MM.1S (cell line): ENCODE measurements at regions not wholly inside any gene's neighbourhood (a gene's known extent, or its start where the extent isn't known, plus 50 kb on each side); places are given as distances from the start of the nearest gene placed in this dataset.

ENCODE experiments used
- EZH2 ChIP-seq: fragments of 300-600 bp; sonication (generic); optimal IDR thresholded peaks from 2 replicates; pipeline ENCODE3; 2017; ENCODE audit warnings: low read depth, mild to moderate bottlenecking, antibody characterized with exemption, low read length, mixed read lengths
- EZH2phosphoT487 ChIP-seq: fragments of 300-600 bp; sonication (generic); IDR thresholded peaks from 2 replicates; pipeline ENCODE4 v1.6.1; 2018; ENCODE audit warnings: antibody characterized with exemption, low read length
- TF ChIP-seq, protein P1 (sequence below): fragments of 300-600 bp; sonication (generic); IDR thresholded peaks from 2 replicates; pipeline ENCODE4 v1.5.1; 2016; ENCODE audit warnings: antibody characterized with exemption, low read length, mixed read lengths

GRCh38 chr11:134664447-134665187 lies 252.6 kb upstream of the B3GAT1 start:
- TF ChIP-seq, protein P1, sequence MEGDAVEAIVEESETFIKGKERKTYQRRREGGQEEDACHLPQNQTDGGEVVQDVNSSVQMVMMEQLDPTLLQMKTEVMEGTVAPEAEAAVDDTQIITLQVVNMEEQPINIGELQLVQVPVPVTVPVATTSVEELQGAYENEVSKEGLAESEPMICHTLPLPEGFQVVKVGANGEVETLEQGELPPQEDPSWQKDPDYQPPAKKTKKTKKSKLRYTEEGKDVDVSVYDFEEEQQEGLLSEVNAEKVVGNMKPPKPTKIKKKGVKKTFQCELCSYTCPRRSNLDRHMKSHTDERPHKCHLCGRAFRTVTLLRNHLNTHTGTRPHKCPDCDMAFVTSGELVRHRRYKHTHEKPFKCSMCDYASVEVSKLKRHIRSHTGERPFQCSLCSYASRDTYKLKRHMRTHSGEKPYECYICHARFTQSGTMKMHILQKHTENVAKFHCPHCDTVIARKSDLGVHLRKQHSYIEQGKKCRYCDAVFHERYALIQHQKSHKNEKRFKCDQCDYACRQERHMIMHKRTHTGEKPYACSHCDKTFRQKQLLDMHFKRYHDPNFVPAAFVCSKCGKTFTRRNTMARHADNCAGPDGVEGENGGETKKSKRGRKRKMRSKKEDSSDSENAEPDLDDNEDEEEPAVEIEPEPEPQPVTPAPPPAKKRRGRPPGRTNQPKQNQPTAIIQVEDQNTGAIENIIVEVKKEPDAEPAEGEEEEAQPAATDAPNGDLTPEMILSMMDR, result no peak
- TF ChIP-seq EZH2phosphoT487 (no peak), EZH2 (no peak)
